GM12878 (cell line): ENCODE measurements at regions not wholly inside any gene's neighbourhood (a gene's known extent, or its start where the extent isn't known, plus 50 kb on each side); places are given as distances from the start of the nearest gene placed in this dataset.
A peak's percentile ranks its signal among the peaks of the same experiment; 100 is the strongest.

Experiments
- BCL11A ChIP-seq: IDR thresholded peaks from 2 replicates; pipeline ENCODE4 v1.6.1; 2011; ENCODE audit warnings: low read depth, low read length
- BRCA1 ChIP-seq: IDR thresholded peaks from 2 replicates; pipeline ENCODE4 v1.6.1; 2011; ENCODE audit warnings: low read depth, low read length, improper control_type of control experiment
- CEBPZ ChIP-seq: fragments of 150-350 bp; IDR thresholded peaks from 2 replicates; pipeline ENCODE4 v1.6.1; 2016; ENCODE audit warnings: low read depth, low read length
- CREB1 ChIP-seq: IDR thresholded peaks from 2 replicates; pipeline ENCODE4 v1.6.1; 2012; ENCODE audit warnings: low read depth, mild to moderate bottlenecking, inconsistent platforms
- E2F8 ChIP-seq: fragments of 450-650 bp; IDR thresholded peaks from 2 replicates; pipeline ENCODE4 v1.6.1; 2018; ENCODE audit warnings: mild to moderate bottlenecking, low read depth, moderate library complexity; ENCODE audit not compliant: partially characterized antibody
- ELK1 ChIP-seq: IDR thresholded peaks from 2 replicates; pipeline ENCODE4 v1.6.1; 2012; ENCODE audit warnings: low read depth, low read length, improper control_type of control experiment
- EP300 ChIP-seq, 2 experiments: fragments of 150-350 bp in 1 of 2; IDR thresholded peaks; 2 replicates each; pipeline ENCODE4 v1.6.1; 2011 to 2012; ENCODE audit warnings: low read depth in 2 of 2, low read length in 2 of 2, borderline replicate concordance in 1 of 2, improper control_type of control experiment in 1 of 2, inconsistent platforms in 1 of 2; ENCODE audit not compliant: control insufficient read depth in 1 of 2
- ESRRA ChIP-seq: IDR thresholded peaks from 2 replicates; pipeline ENCODE4 v1.6.1; 2012; ENCODE audit warnings: mild to moderate bottlenecking, low read length, improper control_type of control experiment
- IRF4 ChIP-seq: IDR thresholded peaks from 2 replicates; pipeline ENCODE4 v1.6.1; 2011; ENCODE audit warnings: low read depth, low read length
- MYC ChIP-seq: IDR thresholded peaks from 2 replicates; pipeline ENCODE4 v1.6.1; 2011; ENCODE audit warnings: mild to moderate bottlenecking, low read length, moderate library complexity, inconsistent platforms; ENCODE audit not compliant: insufficient read depth, insufficient replicate concordance, insufficient read length, severe bottlenecking
- NFXL1 ChIP-seq: fragments of 450-650 bp; IDR thresholded peaks from 2 replicates; pipeline ENCODE4 v1.6.1; 2017; ENCODE audit warnings: antibody characterized with exemption, mild to moderate bottlenecking, borderline replicate concordance
- PAX8 ChIP-seq: fragments of 450-650 bp; IDR thresholded peaks from 2 replicates; pipeline ENCODE4 v1.6.1; 2017; ENCODE audit warnings: mild to moderate bottlenecking, moderate library complexity
- RB1 ChIP-seq: fragments of 450-650 bp; formaldehyde crosslinking; IDR thresholded peaks from 2 replicates; pipeline ENCODE4 v1.6.1; 2017; ENCODE audit warnings: mild to moderate bottlenecking, borderline replicate concordance
- RCOR1 ChIP-seq: conservative IDR thresholded peaks from 2 replicates; pipeline ENCODE4 v1.6.1; 2012; ENCODE audit warnings: low read depth, low read length, improper control_type of control experiment
- REST ChIP-seq: IDR thresholded peaks from 2 replicates; pipeline ENCODE4 v1.6.1; 2012; ENCODE audit warnings: mild to moderate bottlenecking, low read depth, low read length
- SUPT20H ChIP-seq: IDR thresholded peaks from 2 replicates; pipeline ENCODE4 v1.6.1; 2011; ENCODE audit warnings: low read depth, mild to moderate bottlenecking, low read length, moderate library complexity, borderline replicate concordance; ENCODE audit not compliant: control insufficient read depth
- WRNIP1 ChIP-seq: IDR thresholded peaks from 2 replicates; pipeline ENCODE4 v1.6.1; 2011; ENCODE audit warnings: low read depth, low read length, improper control_type of control experiment, borderline replicate concordance
- ZNF207 ChIP-seq: fragments of 450-650 bp; IDR thresholded peaks from 2 replicates; pipeline ENCODE4 v1.6.1; 2014; ENCODE audit warnings: antibody characterized with exemption, mild to moderate bottlenecking, borderline replicate concordance

GRCh38 chr6:113630738-113631535 is 226.2 kb upstream of the MARCKS start (continued):
- TF ChIP-seq ELK1 (no peak), RB1 (no peak), RCOR1 (no peak), WRNIP1 (0 out of 2 replicates have a peak, but pooled peaks have one; percentile 39), CREB1 (peak; percentile 59; the same call in 1 of the 2 replicates), MYC (no peak), EP300 (IDR thresholded peaks at IDR 0.05; ENCODE audit: borderline replicate concordance in 1 of 2, control insufficient read depth in 1 of 2, low read depth in 2 of 2, low read length in 2 of 2) (peak; percentile 86 to 87), REST (no peak), NFXL1 (no peak), SUPT20H (no peak), BCL11A (peak; percentile 93), E2F8 (no peak), BRCA1 (no peak), ESRRA (no peak), IRF4 (peak; percentile 85; the same call in 1 of the 2 replicates), ZNF207 (peak; percentile 71; the same call in 1 of the 2 replicates), CEBPZ (no peak), PAX8 (no peak)
